ENCODE measurements at regions not wholly inside any gene's neighbourhood (a gene's known extent, or its start where the extent isn't known, plus 50 kb on each side); places are given as distances from the start of the nearest gene placed in this dataset.
"Not testable (repeated sequence)": the region's sequence is repeated elsewhere in the genome, so short reads cannot be mapped to it uniquely, and the experiment has no call there.

GRCh38 chrX:22758807-22759481 lies 240.8 kb upstream of the DDX53 start:
- Mint-ChIP-seq H3K4me1 (no peaks in the 10 kb centered on the region), H3K27ac (no peak overlapping the region), H3K4me3 (no peak overlapping the region), H3K27me3 (peaks cover 3% of the 10 kb centered on the region), H3K9me3 (no peaks in the 10 kb centered on the region), H3K36me3 (no peaks in the 10 kb centered on the region)
- ATAC-seq (ENCODE audit: low read depth) (no peak), DNase-seq (ENCODE audit: low spot score in 2 of 2) (no peak)

DNA sequence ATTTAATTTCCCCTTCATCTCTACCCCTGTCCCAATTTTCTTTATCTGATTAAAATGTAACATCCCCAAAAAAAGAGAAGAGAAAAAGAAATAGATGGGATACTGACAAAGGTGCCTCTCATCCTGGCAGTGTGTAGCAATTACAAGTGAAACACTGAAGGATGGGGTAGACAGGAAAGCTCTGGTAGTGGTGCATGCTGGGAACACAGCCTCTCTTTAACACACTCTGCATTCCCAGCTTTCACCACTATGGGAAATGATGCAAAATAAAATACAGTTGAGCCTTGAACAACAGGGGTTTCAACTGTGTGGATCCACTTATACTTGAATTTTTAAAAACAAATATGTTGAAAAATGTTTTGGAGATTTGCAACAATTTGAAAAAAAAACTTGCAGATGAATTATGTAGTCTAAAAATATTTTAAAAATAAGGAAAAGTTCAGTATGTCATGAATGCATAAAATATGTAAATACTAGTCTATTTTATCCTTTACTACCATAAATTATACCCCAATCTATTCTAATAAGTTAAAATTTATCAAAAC lies 239.2 kb upstream of the DDX53 start:
- no peaks in the 10 kb centered on the region for H3K4me1 Mint-ChIP-seq
- peaks cover 3% of the 10 kb centered on the region for H3K27me3 Mint-ChIP-seq
- H3K36me3 Mint-ChIP-seq = no peaks in the 10 kb centered on the region
- ATAC-seq (ENCODE audit: low read depth) = no peak
- H3K27ac Mint-ChIP-seq = no peak overlapping the region
- no peak for DNase-seq (ENCODE audit: low spot score in 2 of 2)
- H3K9me3 Mint-ChIP-seq = no peaks in the 10 kb centered on the region
- no peak overlapping the region for H3K4me3 Mint-ChIP-seq

GRCh38 chrX:22788221-22788620 lies 211.5 kb upstream of the DDX53 start:
- H3K4me1 Mint-ChIP-seq = no peaks in the 10 kb centered on the region
- no peaks in the 10 kb centered on the region for H3K36me3 Mint-ChIP-seq
- no peak for DNase-seq (ENCODE audit: low spot score in 2 of 2)

GRCh38 chrX:22795671-22796070 lies 204.1 kb upstream of the DDX53 start:
- Mint-ChIP-seq H3K36me3 (no peaks in the 10 kb centered on the region), H3K27me3 (no peaks in the 10 kb centered on the region), H3K4me1 (no peaks in the 10 kb centered on the region), H3K9me3 (no peaks in the 10 kb centered on the region), H3K27ac (no peak overlapping the region), H3K4me3 (no peak overlapping the region)
- ATAC-seq (ENCODE audit: low read depth) (no peak), DNase-seq (ENCODE audit: low spot score in 2 of 2) (no peak)

More at GRCh38 chrX:22788221-22788620, 211.5 kb upstream of the DDX53 start:
- Mint-ChIP-seq H3K9me3 (no peaks in the 10 kb centered on the region), H3K27me3 (no peaks in the 10 kb centered on the region), H3K27ac (no peak overlapping the region), H3K4me3 (no peak overlapping the region)
- no peak for ATAC-seq (ENCODE audit: low read depth)

GRCh38 chrX:22800360-22800759 lies 199.4 kb upstream of the DDX53 start:
- Mint-ChIP-seq H3K27me3 (no peaks in the 10 kb centered on the region), H3K4me1 (peaks cover 3% of the 10 kb centered on the region), H3K36me3 (no peaks in the 10 kb centered on the region), H3K4me3 (no peak overlapping the region), H3K9me3 (no peaks in the 10 kb centered on the region), H3K27ac (no peak overlapping the region)
- DNase-seq (ENCODE audit: low spot score in 2 of 2) = no peak
- no peak for ATAC-seq (ENCODE audit: low read depth)

- DNase-seq (ENCODE audit: low spot score in 2 of 2) = no peak
- no peaks in the 10 kb centered on the region for H3K36me3 Mint-ChIP-seq
- peaks cover 3% of the 10 kb centered on the region for H3K4me1 Mint-ChIP-seq
- ATAC-seq (ENCODE audit: low read depth) = no peak
- no peak overlapping the region for H3K4me3 Mint-ChIP-seq
- no peaks in the 10 kb centered on the region for H3K9me3 Mint-ChIP-seq
- no peak overlapping the region for H3K27ac Mint-ChIP-seq
- no peaks in the 10 kb centered on the region for H3K27me3 Mint-ChIP-seq
Observed at GRCh38 chrX:22800806-22801205, 199.0 kb upstream of the DDX53 start.

GRCh38 chrX:22803353-22803752 lies 196.4 kb upstream of the DDX53 start:
- Mint-ChIP-seq H3K27me3 (no peaks in the 10 kb centered on the region), H3K4me1 (peaks cover 3% of the 10 kb centered on the region), H3K9me3 (no peaks in the 10 kb centered on the region), H3K4me3 (peak overlapping the region; percentile 49), H3K36me3 (no peaks in the 10 kb centered on the region), H3K27ac (no peak overlapping the region)
- DNase-seq (ENCODE audit: low spot score in 2 of 2) = no peak
- peak; percentile 49 for ATAC-seq (ENCODE audit: low read depth)

GRCh38 chrX:22810876-22811275 lies 188.9 kb upstream of the DDX53 start:
- Mint-ChIP-seq H3K9me3 (no peaks in the 10 kb centered on the region), H3K36me3 (no peaks in the 10 kb centered on the region), H3K4me3 (no peak overlapping the region), H3K27me3 (no peaks in the 10 kb centered on the region), H3K4me1 (no peaks in the 10 kb centered on the region), H3K27ac (no peak overlapping the region)
- DNase-seq (ENCODE audit: low spot score in 2 of 2) (no peak), ATAC-seq (ENCODE audit: low read depth) (no peak)

- Mint-ChIP-seq H3K36me3 (no peaks in the 10 kb centered on the region), H3K4me1 (no peaks in the 10 kb centered on the region), H3K27me3 (no peaks in the 10 kb centered on the region), H3K9me3 (no peaks in the 10 kb centered on the region), H3K27ac (no peak overlapping the region), H3K4me3 (no peak overlapping the region)
- no peak for ATAC-seq (ENCODE audit: low read depth)
- DNase-seq (ENCODE audit: low spot score in 2 of 2) = no peak
Observed at GRCh38 chrX:22818061-22818460, 181.7 kb upstream of the DDX53 start.

GRCh38 chrX:22855693-22856092 lies 144.1 kb upstream of the DDX53 start:
- Mint-ChIP-seq H3K9me3 (peaks cover 2% of the 10 kb centered on the region), H3K4me1 (no peaks in the 10 kb centered on the region), H3K27me3 (peaks cover 2% of the 10 kb centered on the region), H3K4me3 (no peak overlapping the region), H3K27ac (no peak overlapping the region), H3K36me3 (no peaks in the 10 kb centered on the region)
- ATAC-seq (ENCODE audit: low read depth) = no peak
- DNase-seq (ENCODE audit: low spot score in 2 of 2) = no peak

DNA sequence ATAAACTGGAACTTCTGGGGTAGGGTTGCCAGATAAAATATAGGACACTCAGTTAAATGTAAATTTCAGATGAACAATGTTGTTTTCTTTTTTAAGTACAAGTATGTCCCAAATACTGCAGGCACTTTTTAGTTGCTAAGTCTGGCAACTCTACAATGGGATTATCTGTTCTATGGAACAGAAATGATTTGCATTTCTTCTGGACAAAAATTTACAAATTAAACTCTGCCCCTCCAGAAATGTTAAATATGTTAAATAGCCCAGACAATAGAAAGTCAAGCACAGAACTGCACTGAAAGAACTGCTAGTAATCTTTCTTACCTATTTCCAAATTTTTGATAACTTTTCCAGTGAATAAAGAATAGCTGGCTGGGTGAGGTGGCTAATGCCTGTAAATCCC lies 140.1 kb upstream of the DDX53 start:
- Mint-ChIP-seq H3K4me3 (no peak overlapping the region), H3K27ac (no peak overlapping the region), H3K27me3 (no peaks in the 10 kb centered on the region), H3K36me3 (no peaks in the 10 kb centered on the region), H3K4me1 (no peaks in the 10 kb centered on the region), H3K9me3 (no peaks in the 10 kb centered on the region)
- ATAC-seq (ENCODE audit: low read depth) (no peak), DNase-seq (ENCODE audit: low spot score in 2 of 2) (no peak)

GRCh38 chrX:22866801-22867200 lies 133.0 kb upstream of the DDX53 start:
- not testable (repeated sequence) for H3K27ac Mint-ChIP-seq; ATAC-seq (ENCODE audit: low read depth); DNase-seq (ENCODE audit: low spot score in 2 of 2); H3K9me3 Mint-ChIP-seq; H3K4me1 Mint-ChIP-seq; H3K36me3 Mint-ChIP-seq; H3K27me3 Mint-ChIP-seq; H3K4me3 Mint-ChIP-seq

GRCh38 chrX:22882543-22882942 lies 117.2 kb upstream of the DDX53 start:
- DNase-seq (ENCODE audit: low spot score in 2 of 2) = no peak
- Mint-ChIP-seq H3K27ac (no peak overlapping the region), H3K4me3 (no peak overlapping the region), H3K9me3 (no peaks in the 10 kb centered on the region), H3K4me1 (no peaks in the 10 kb centered on the region), H3K27me3 (no peaks in the 10 kb centered on the region), H3K36me3 (no peaks in the 10 kb centered on the region)
- ATAC-seq (ENCODE audit: low read depth) = no peak

GRCh38 chrX:22889819-22890218 lies 109.9 kb upstream of the DDX53 start:
- ATAC-seq (ENCODE audit: low read depth) = no peak

DNA sequence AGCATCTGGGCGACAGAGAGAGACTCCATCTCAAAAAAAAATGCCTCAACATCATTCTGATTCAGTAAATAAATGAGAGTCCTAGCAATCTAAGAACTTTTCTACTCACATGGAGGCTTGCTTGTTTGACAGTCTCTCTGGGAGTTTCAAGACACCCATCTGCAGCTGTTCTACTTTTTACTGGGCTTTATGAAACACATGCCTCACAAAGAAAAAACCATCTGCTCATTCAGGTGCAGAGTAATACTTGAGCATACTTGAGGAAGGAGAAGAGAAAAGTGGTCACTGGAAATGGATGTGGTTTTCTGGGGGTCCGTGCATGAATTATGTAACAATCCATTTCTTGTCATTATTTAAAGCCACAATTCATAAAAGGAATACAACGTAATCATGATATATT lies 87.1 kb upstream of the DDX53 start:
- Mint-ChIP-seq H3K4me3 (no peak overlapping the region), H3K36me3 (no peaks in the 10 kb centered on the region), H3K27ac (no peak overlapping the region), H3K9me3 (no peaks in the 10 kb centered on the region), H3K4me1 (no peaks in the 10 kb centered on the region), H3K27me3 (no peaks in the 10 kb centered on the region)
- no peak for ATAC-seq (ENCODE audit: low read depth)
- DNase-seq (ENCODE audit: low spot score in 2 of 2) = no peak

More at GRCh38 chrX:22889819-22890218, 109.9 kb upstream of the DDX53 start:
- H3K4me3 Mint-ChIP-seq = no peak overlapping the region
- H3K4me1 Mint-ChIP-seq = no peaks in the 10 kb centered on the region
- no peak overlapping the region for H3K27ac Mint-ChIP-seq
- no peak for DNase-seq (ENCODE audit: low spot score in 2 of 2)
- no peaks in the 10 kb centered on the region for H3K27me3 Mint-ChIP-seq
- H3K9me3 Mint-ChIP-seq = no peaks in the 10 kb centered on the region
- no peaks in the 10 kb centered on the region for H3K36me3 Mint-ChIP-seq

All from memory B cell (primary cell).